Putamen (tissue), 1 donor: ENCODE measurements at regions not wholly inside any gene's neighbourhood (a gene's known extent, or its start where the extent isn't known, plus 50 kb on each side); places are given as distances from the start of the nearest gene placed in this dataset.
"Not testable (repeated sequence)": the region's sequence is repeated elsewhere in the genome, so short reads cannot be mapped to it uniquely, and the experiment has no call there.

ENCODE experiments used
- DNase-seq: peaks from one replicate; pipeline ENCODE4 v3.0.0-alpha.2; 2016; ENCODE audit warnings: low spot score

- no peak for DNase-seq
Observed at GRCh38 chr12:19771858-19772257, 332.6 kb downstream of the AEBP2 start.

GRCh38 chr12:19772776-19773175, 333.5 kb downstream of the AEBP2 start:
- DNase-seq: no peak

GRCh38 chr12:19775241-19775640, 335.9 kb downstream of the AEBP2 start:
- no peak for DNase-seq

- not testable (repeated sequence) for DNase-seq
Observed at GRCh38 chr12:19775976-19776375, 336.7 kb downstream of the AEBP2 start.

GRCh38 chr12:19778172-19778571, 338.9 kb downstream of the AEBP2 start:
- DNase-seq: no peak

- DNase-seq: no peak
Observed at GRCh38 chr12:19778797-19779196, 339.5 kb downstream of the AEBP2 start.

GRCh38 chr12:19779395-19780056, 340.2 kb downstream of the AEBP2 start:
- no peak for DNase-seq

- no peak for DNase-seq
Observed at GRCh38 chr12:19780460-19780859, 341.2 kb downstream of the AEBP2 start.

GRCh38 chr12:19783547-19784444, 344.5 kb downstream of the AEBP2 start:
- no peak for DNase-seq

- no peak for DNase-seq
Observed at GRCh38 chr12:19792028-19792427, 352.7 kb downstream of the AEBP2 start.

- no peak for DNase-seq
Observed at GRCh38 chr12:19794116-19794515, 354.8 kb downstream of the AEBP2 start.

GRCh38 chr12:19799216-19799615, 359.9 kb downstream of the AEBP2 start:
- DNase-seq: no peak

GRCh38 chr12:19799895-19800602, 360.8 kb downstream of the AEBP2 start:
- no peak for DNase-seq

- no peak for DNase-seq
Observed at GRCh38 chr12:19800884-19801283, 361.6 kb downstream of the AEBP2 start.

GRCh38 chr12:19801941-19802340, 362.6 kb downstream of the AEBP2 start:
- DNase-seq: no peak

GRCh38 chr12:19802915-19803314, 363.6 kb downstream of the AEBP2 start:
- DNase-seq: no peak

- no peak for DNase-seq
Observed at GRCh38 chr12:19804737-19805136, 365.4 kb downstream of the AEBP2 start.

GRCh38 chr12:19808371-19808770, 369.1 kb downstream of the AEBP2 start:
- no peak for DNase-seq

GRCh38 chr12:19810213-19810612, 370.9 kb downstream of the AEBP2 start:
- DNase-seq: no peak

GRCh38 chr12:19811922-19812321, 372.6 kb downstream of the AEBP2 start:
- no peak for DNase-seq

GRCh38 chr12:19819231-19819630, 379.9 kb downstream of the AEBP2 start:
- no peak for DNase-seq

GRCh38 chr12:19822476-19822875, 383.2 kb downstream of the AEBP2 start:
- no peak for DNase-seq

- not testable (repeated sequence) for DNase-seq
Observed at GRCh38 chr12:19823326-19823725, 384.0 kb downstream of the AEBP2 start.
